OCI-LY3 (cell line): ENCODE measurements at regions not wholly inside any gene's neighbourhood (a gene's known extent, or its start where the extent isn't known, plus 50 kb on each side); places are given as distances from the start of the nearest gene placed in this dataset.

Experiments used
- H2AFZ ChIP-seq: fragments of 200-600, 300-600 bp; shearing (Covaris generic); 2 replicates; pipeline ENCODE4 v1.6.0; 2014; ENCODE audit warnings: antibody characterized with exemption, low read depth, low read length
- H3K27ac ChIP-seq: fragments of 200-600, 300-600 bp; sonication (generic); 2 replicates; pipeline ENCODE4 v1.5.1; 2014; ENCODE audit warnings: mild to moderate bottlenecking, low read length, moderate library complexity, mixed read lengths
- H3K27me3 ChIP-seq: fragments of 200-600, 300-600 bp; sonication (generic); 2 replicates; pipeline ENCODE4 v1.6.1; 2014; ENCODE audit warnings: low read depth, low read length, mixed read lengths
- H3K36me3 ChIP-seq: fragments of 200-600, 300-600 bp; sonication (generic); replicated peaks from 2 replicates; pipeline ENCODE3; 2014; ENCODE audit warnings: low read depth, low read length, mixed read lengths
- H3K4me1 ChIP-seq: fragments of 300-600, 200-600 bp; sonication (generic); 2 replicates; pipeline ENCODE4 v1.6.1; 2014; ENCODE audit warnings: low read length, mixed read lengths
- H3K4me2 ChIP-seq: fragments of 200-600, 300-600 bp; sonication (generic); 2 replicates; pipeline ENCODE4 v1.6.1; 2014; ENCODE audit warnings: low read length, mixed read lengths
- H3K4me3 ChIP-seq: fragments of 300-600, 200-600 bp; sonication (generic); 2 replicates; pipeline ENCODE4 v1.5.1; 2014; ENCODE audit warnings: antibody characterized with exemption, mild to moderate bottlenecking, low read length, moderate library complexity
- H3K79me2 ChIP-seq: fragments of 300-600, 200-600 bp; shearing (Covaris generic); 2 replicates; pipeline ENCODE4 v1.6.1; 2014; ENCODE audit warnings: mild to moderate bottlenecking, low read length, mixed read lengths
- H3K9ac ChIP-seq: fragments of 300-600, 200-600 bp; shearing (Covaris generic); 2 replicates; pipeline ENCODE4 v1.6.0; 2014; ENCODE audit warnings: mild to moderate bottlenecking, low read length, moderate library complexity
- H3K9me3 ChIP-seq: fragments of 200-600, 300-600 bp; shearing (Covaris generic); 2 replicates; pipeline ENCODE4 v1.6.1; 2014; ENCODE audit warnings: low read length, mixed read lengths; ENCODE audit not compliant: insufficient read depth
- H4K20me1 ChIP-seq: fragments of 200-600, 300-600 bp; sonication (generic); 2 replicates; pipeline ENCODE4 v1.6.1; 2016; ENCODE audit warnings: low read length, mixed read lengths; ENCODE audit not compliant: insufficient read depth
- CTCF ChIP-seq: fragments of 200-600, 300-600 bp; sonication (generic); IDR thresholded peaks from 2 replicates; pipeline ENCODE4 v1.5.1; 2014; ENCODE audit warnings: antibody characterized with exemption, low read length, low read depth
- EZH2phosphoT487 ChIP-seq: fragments of 200-600 bp; shearing (Covaris generic); IDR thresholded peaks from 2 replicates; pipeline ENCODE4 v1.6.1; 2018; ENCODE audit warnings: antibody characterized with exemption, mixed run types, low read depth

- no peak overlapping the region for H3K4me3 ChIP-seq
- no peaks in the 10 kb centered on the region for H3K79me2 ChIP-seq
- H3K36me3 ChIP-seq = no peaks in the 10 kb centered on the region
- no peak overlapping the region for H2AFZ ChIP-seq
- no peak overlapping the region for H3K9ac ChIP-seq
- H3K9me3 ChIP-seq = no peaks in the 10 kb centered on the region
- no peaks in the 10 kb centered on the region for H3K4me1 ChIP-seq
- H3K27ac ChIP-seq = no peak overlapping the region
- peaks cover 25% of the 10 kb centered on the region for H3K27me3 ChIP-seq
- no peak overlapping the region for H3K4me2 ChIP-seq
- TF ChIP-seq EZH2phosphoT487 = no peak
- no peak for TF ChIP-seq CTCF
- no peaks in the 10 kb centered on the region for H4K20me1 ChIP-seq
These were observed 130.6 kb upstream of the PHACTR3 start for GRCh38 chr20:59473742-59474141.

DNA sequence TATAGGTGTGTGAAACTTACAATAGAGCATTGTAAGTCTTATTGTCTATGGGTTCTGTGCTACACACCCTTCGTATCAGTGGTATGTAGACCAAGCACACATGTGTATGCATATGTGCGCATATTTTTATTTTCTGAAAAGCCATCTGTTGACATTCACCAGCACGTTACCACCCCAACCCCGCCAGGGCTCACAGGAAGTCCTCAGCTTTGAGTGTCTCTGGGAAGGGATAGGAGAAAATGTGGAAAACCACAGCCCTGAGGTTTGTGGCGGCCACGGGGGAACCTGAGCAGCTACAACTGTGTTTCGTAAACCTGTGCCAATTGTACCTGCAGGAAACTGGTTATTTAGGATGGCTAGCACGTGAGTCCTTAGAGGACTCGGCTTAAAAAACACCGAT lies 123.3 kb upstream of the PHACTR3 start:
- Histone ChIP-seq H3K36me3 (no peaks in the 10 kb centered on the region), H2AFZ (no peak overlapping the region), H3K4me2 (no peak overlapping the region), H3K9ac (no peak overlapping the region), H3K79me2 (no peaks in the 10 kb centered on the region), H3K27me3 (peaks cover 34% of the 10 kb centered on the region), H4K20me1 (no peaks in the 10 kb centered on the region), H3K27ac (no peak overlapping the region), H3K4me1 (no peaks in the 10 kb centered on the region), H3K4me3 (no peak overlapping the region), H3K9me3 (no peaks in the 10 kb centered on the region)
- no peak for TF ChIP-seq CTCF

DNA sequence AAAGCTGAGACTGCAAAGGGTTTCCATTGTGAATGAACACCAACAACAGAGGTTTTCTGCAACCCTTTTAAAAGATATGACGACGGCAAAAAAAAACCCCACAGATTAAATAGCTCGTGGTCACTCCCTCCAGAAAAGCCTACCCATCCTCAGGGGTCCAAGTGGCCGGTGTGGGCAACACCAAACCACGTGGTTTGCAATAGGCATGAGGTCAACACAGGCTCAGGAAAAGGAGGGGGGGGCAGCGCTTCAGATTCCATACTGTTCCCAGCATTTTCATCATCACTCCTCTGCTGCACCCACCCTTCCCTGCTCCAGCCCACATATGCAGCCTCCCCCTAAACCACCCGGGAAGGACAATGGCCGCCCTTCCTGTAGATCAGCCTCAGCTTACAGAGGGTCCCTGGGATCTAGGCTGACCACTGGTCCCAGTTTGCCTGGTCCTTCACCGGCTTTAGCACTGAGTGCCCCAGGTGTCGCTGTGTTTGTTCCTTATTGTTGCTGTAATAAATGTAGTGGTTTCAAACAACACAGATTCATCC lies 122.8 kb upstream of the PHACTR3 start:
- Histone ChIP-seq H3K79me2 (no peaks in the 10 kb centered on the region), H2AFZ (no peak overlapping the region), H3K27ac (no peak overlapping the region), H3K27me3 (peaks cover 34% of the 10 kb centered on the region), H3K9ac (no peak overlapping the region), H3K9me3 (no peaks in the 10 kb centered on the region), H3K4me2 (no peak overlapping the region), H3K36me3 (no peaks in the 10 kb centered on the region), H3K4me1 (no peaks in the 10 kb centered on the region), H4K20me1 (no peaks in the 10 kb centered on the region), H3K4me3 (no peak overlapping the region)
- no peak for TF ChIP-seq CTCF
- no peak for TF ChIP-seq EZH2phosphoT487

GRCh38 chr20:59482351-59483187 lies 121.8 kb upstream of the PHACTR3 start:
- Histone ChIP-seq H3K36me3 (no peaks in the 10 kb centered on the region), H3K4me3 (no peak overlapping the region), H3K4me2 (no peak overlapping the region), H3K4me1 (no peaks in the 10 kb centered on the region), H3K79me2 (no peaks in the 10 kb centered on the region), H2AFZ (no peak overlapping the region), H3K27ac (no peak overlapping the region), H4K20me1 (no peaks in the 10 kb centered on the region), H3K9me3 (no peaks in the 10 kb centered on the region), H3K27me3 (peaks cover 39% of the 10 kb centered on the region), H3K9ac (no peak overlapping the region)
- TF ChIP-seq EZH2phosphoT487 (no peak), CTCF (no peak)
